LNCAP (cell line): ENCODE measurements at regions not wholly inside any gene's neighbourhood (a gene's known extent, or its start where the extent isn't known, plus 50 kb on each side); places are given as distances from the start of the nearest gene placed in this dataset.

Experiments
- CTCF ChIP-seq: fragments of 450-650 bp; IDR thresholded peaks from 2 replicates; pipeline ENCODE4 v1.5.1; 2017; ENCODE audit warnings: mild to moderate bottlenecking

DNA sequence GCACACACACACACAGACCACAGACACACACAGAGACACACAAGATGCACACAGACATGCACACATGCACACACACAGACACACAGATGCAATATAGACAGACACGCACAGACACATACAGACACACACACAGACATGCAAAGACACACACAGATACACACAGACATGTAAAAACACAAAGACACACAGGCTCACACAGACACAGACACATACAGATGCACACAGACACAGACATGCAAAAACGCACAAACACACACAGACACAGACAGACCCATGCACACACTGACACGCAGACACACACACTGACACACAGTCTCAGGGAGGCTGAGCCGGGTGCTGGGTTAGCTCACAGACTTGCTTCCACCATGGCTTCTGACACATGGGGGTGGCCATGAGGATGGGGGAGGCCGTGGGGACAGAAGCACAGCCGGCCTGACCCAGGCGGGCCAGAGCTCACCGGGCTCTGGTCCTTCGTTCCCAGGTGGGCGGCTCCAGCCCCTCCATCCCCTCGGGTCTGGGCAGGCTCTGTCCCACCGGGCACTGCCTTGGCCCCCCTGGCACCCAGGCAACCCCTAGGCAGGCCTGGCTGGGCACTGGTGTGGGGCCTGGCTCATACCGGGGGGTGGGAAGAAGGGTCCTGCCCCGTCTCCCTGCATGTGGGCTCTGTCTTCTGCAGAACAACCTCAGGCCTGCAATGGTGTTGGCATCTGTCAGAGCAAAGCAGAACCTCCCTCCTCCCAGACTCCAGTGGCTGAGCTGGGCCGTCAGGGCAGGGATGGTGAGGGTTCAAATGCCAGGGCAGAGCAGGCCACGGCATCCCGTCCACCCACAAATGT is 1489.5 kb downstream of the BRD1 start:
- TF ChIP-seq CTCF: no peak

DNA sequence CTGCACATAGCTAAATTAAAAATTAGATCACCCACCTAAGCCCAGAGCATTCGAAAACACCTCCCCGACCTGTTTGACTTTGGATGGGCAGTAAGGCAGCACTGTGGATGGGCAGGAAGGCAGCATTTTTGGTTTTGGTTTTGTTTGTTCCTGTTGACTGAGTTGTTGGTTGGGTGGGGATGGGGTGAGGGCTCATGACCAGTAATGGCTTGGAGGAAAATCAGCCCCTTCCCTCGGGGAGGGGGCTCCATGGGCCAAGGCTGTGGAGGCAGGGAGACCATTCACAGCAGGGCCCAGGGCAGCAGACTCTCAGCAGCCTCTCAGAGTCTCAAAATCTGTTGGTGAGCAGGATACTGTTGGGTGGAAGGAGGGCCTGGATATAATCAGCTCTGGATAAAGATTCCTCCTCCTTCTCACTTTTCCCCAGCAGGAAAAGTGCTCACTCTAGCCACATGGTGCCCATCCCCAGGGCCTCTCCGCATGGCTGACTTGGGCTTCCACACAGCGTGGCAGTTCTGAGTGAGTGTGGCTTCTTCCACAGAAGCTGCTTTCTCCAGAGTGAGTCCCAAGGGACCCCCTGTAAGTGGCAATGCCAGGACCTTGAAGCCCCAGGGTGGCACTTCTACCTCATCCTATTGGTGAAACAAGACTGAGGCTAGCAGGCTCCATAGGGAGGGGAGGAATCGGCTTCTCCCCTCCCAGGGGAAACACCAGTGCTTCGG is 1491.2 kb downstream of the BRD1 start:
- TF ChIP-seq CTCF: no peak

- no peak for TF ChIP-seq CTCF
These were observed 1492.1 kb downstream of the BRD1 start for GRCh38 chr22:48335442-48336139.

GRCh38 chr22:48334971-48335370 is 1492.7 kb downstream of the BRD1 start:
- TF ChIP-seq CTCF: no peak

DNA sequence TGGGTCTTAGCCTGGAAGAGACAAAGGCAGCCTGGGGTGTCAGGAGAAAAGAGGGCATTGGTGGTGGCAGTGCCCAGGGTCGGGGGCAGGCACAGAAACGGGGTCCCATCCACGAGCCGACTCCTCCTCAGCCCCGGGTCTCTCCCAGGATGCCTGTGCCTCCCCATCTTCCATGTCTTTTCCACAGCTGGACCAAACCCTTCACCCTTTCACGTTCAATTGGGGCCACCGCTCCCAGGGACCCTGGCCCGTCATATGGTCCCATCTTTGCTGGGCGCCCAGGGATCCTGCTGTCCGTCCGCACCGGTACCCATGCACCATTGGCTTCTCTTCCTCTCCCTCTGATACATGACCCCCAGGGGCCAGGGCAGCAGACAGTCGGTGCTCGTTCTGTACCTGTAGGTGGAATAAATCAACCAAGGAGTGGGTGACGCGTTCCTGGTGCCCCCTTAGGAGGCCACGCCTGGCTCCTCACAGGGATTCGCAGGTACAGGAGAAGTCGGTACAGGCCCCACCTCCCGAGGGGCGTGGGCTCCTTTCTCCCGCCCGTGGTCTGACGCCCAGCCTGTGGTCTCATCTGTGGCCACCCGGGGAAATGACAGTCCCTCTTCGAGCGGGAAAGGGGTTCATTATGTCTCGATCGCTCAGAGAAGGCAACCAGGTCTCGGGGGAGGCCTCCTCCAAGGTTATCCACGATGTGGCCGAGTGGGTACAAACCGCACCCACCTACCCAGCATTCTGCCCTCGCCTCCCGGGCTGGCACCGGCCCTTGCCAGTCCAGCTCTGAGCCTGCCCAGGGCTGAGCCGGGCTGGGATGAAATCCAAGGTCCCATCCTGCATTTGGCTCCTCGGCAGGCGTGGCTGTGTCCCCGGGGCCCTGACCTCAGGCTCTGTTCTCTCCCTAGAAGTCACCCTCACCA is 1493.6 kb downstream of the BRD1 start:
- no peak for TF ChIP-seq CTCF

- TF ChIP-seq CTCF: no peak
These were observed 1494.3 kb downstream of the BRD1 start for GRCh38 chr22:48333323-48333763.
